HT-29 (cell line): ENCODE measurements at regions not wholly inside any gene's neighbourhood (a gene's known extent, or its start where the extent isn't known, plus 50 kb on each side); places are given as distances from the start of the nearest gene placed in this dataset.
"Not testable (repeated sequence)": the region's sequence is repeated elsewhere in the genome, so short reads cannot be mapped to it uniquely, and the experiment has no call there.

Source experiments
- DNase-seq: peaks from one replicate; pipeline ENCODE4 v3.0.0-alpha.2; 2015; ENCODE audit warnings: low spot score

DNA sequence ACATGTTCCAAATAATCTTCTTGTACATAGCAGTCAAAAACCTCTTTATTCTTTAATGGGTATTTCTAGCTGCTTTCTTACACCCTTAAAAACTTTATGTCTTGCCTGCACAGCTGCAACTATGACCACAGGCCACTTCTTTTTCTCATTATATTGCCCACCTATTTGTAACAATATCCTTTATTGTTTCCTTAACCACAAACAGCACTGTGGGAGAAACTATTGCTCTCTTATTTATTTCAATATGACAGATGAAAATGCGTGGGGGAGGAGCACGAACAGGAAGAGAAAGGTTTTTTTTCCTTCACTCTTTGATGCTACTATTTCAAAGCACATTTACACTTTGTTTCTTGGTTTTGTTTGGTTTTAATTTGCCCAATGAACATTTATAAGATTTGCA is 253.5 kb downstream of the GJA1 start:
- no peak for DNase-seq

DNA sequence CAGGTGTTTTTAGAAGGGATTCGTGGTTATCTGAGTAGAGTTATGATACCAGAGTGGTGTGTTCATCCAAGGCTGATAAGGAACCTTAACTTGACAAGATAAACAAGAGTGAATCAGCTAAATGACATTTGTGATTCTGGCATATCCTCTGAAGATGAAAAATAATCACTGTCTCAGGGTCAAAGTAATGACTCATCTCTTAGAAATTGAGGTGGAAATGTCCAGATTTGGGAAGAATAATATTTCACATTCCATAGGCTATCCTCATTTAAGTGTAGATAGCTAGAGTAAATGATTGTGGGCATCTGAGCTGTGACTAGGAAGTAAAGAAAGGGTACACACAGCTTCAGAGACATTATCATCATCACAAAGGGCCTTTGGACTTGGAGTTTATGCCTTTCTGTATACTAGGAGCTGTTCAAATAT is 255.7 kb downstream of the GJA1 start:
- DNase-seq = no peak

DNA sequence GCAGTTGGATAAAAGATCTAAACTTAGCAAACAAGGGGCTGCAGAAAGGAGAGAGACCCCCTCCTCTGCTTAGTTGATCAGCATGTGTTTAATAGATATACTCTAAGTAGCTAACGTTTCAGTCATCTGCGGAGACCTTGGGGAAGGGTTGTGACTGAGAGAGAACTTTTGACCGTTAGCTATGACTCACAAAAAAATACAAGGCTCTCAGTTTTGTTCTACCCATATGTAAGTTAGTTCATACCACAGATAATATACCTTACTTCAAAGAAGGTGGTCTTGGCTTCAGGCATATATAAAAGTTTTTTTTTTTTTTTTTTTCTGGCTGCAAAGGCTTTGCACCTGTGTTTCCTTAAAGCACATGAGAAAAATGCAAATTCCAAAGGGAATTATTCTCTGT is 258.9 kb downstream of the GJA1 start:
- DNase-seq = no peak

DNA sequence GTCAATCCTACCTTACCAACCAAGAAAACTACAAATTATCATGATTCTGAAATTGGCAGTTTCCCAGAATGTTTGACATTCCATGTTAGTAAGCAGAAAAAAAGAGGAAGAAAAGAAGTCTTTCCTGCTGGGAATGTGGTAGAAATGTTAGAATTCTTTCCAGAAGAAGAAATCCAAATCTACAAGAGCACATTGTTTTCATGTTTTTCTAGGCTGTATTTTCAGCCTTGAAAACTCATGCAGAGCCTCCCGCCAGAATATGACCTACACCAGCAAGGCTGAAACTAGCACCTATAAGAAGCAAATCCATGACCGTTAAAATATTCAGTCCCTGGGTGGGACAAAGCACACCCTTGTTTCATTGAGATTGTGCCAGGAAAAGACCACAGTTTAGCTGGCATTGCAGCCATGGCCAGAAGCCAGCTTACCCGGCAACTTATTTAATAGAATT is 259.4 kb downstream of the GJA1 start:
- no peak for DNase-seq

DNA sequence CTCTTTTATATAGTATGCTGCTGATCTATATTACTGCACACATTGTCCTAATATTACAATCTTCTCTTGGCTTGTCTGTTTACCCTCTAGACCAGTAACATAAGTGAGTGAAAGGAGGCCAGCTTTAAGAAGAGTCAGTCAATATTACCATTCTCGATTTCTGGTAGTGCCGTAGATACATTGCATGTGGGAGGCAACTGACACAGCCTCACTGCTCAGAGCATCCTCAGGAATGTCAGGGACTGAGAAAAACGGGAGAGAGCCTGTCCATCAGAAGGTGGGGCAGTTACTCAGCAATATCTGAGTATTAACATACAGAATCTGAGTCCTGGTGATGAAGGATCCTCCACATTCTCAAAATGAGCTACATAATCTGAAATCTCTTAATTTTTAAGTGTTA is 259.9 kb downstream of the GJA1 start:
- DNase-seq = no peak

DNA sequence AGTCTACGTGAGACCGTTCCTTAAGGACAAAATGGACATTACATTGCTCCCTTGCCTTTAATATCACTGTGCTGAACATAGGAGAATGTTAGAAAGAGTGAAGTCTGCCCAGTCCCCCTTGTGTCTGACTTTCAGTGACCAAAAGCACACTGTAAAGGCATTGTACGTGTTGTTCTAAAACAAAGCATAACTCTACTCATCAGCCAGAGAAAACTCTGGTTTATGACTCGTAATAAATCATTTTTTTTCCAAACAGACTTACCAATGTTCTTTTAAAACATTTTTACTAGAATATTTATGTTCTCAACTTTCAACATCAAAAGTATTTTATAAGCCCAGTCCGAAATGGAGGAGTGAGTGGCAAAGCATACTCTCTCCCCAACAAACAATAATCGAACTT is 262.5 kb downstream of the GJA1 start:
- DNase-seq = no peak

DNA sequence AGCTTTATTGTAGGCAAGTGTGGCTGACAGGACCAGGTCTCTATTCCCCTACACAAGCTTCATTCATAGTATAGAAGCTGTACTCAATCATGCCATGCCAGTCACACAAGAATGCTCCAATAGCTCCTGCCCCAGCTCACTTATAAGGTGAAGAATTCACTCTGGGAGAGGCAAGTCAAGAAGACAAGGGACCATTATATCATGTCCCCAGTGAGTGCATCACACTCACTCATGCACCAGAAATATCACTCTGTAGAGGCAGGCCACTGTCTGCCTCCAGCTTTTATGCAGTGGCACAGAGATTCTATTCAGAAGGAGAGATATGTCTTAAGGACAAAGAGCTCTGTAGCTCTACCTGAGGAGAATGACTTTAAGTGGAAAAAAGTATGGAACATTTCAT is 263.2 kb downstream of the GJA1 start:
- DNase-seq = no peak

DNA sequence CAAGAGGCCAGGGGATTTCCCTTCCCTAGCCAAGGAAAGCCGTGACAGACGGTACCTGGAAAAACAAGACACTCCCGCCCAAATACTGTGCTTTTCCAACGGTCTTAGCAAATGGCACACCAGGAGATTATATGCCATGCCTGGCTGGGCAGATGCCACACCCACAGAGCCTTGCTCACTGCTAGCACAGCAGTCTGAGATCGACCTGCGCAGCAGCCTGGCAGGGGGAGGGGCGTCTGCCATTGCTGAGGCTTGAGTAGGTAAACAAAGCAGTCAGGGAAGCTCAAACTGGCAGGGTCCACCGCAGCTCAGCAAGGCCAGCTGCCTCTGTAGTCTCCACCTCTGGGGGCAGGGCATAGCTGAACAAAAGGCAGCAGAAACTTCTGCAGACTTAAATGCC is 267.7 kb downstream of the GJA1 start:
- DNase-seq = not testable (repeated sequence)

DNA sequence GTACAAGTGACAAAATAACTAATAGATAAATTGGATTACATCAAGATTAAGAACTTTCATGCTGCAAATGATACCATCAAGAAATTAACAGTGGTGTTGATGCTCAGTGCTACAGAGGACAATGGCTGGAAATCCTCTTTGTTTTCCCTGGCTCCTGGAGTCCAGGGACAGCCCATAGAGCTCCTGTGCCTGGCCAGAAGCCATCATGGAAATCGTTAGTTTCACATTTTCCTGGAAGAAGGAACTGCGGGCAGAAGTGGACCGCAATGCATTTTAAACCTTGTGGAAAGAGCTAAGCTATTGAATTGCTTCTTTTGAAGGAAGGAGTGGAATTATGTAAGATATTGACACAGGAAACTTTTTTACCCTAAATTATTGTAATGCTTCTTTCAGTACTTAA is 276.0 kb downstream of the GJA1 start:
- DNase-seq = no peak

DNA sequence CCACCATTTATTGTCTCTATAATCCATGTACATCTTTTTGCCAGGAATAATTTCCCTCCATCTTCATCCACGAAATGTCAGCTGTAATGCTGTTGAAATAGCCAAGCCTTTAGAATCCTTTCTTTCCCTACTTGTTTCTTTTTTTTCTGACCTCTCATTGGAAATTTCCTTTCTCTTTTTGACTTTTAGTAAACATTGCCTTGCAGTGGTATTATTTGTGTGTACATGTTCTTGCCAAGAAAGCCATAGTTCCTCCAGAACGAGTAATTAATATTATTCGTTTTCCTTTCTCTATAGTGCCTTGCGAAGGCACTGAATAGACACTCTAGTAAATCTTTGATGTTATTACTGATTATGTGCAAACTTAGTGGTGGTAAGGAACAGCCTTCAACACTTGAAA is 282.2 kb downstream of the GJA1 start:
- no peak for DNase-seq

DNA sequence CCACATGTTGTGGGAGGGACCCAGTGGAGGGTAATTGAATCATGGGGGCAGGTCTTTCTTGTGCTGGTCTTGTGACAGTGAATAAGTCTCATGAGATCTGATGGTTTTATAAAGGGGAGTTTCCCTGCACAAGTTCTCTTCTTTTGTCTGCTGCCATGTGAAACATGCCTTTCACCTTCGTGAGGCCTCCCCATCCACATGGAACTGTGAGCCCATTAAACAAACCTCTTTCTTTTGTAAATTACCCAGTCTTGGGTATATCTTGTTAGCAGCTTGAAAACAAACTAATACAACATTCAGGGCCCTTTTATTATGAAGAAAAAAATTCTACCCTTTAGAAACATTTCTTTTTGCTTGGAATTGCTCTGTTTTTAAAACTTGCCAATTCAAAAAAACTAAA is 285.4 kb downstream of the GJA1 start:
- DNase-seq = not testable (repeated sequence)

DNA sequence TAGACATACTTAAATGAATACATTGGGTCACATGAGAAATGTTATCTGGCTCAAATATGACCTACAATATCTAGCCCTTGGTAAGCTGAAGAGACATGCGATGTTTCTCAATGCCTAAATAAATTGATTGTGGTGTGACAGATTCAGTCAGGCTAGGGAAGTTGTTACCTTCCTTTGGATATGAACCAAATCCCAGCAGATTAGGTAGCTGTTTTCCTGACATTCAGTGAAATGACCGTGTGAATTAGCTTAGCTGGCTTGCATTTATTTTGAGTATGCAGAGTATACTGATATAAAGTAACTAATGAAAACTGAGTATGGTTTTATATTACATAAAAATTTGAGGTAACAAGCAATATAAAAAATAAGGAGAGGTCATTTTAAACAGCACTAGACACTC is 288.2 kb downstream of the GJA1 start:
- DNase-seq = no peak

DNA sequence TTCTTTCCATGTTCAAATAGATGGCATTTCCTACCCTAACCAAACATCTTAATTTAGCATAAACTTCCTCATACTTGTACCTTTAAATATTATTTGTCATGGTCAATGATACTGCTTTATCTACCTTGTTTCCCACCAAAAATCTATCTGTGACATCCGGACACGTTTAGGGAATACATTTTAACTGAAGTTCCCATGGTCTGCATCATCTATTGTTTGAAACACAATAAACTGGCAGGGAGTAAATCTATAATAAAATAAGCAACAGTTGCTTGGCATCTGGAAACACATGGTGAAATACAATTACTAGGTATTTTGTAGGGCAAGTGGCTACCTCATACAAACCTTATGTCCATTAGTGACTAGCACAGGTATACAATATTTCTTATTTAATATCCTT is 289.1 kb downstream of the GJA1 start:
- no peak for DNase-seq

DNA sequence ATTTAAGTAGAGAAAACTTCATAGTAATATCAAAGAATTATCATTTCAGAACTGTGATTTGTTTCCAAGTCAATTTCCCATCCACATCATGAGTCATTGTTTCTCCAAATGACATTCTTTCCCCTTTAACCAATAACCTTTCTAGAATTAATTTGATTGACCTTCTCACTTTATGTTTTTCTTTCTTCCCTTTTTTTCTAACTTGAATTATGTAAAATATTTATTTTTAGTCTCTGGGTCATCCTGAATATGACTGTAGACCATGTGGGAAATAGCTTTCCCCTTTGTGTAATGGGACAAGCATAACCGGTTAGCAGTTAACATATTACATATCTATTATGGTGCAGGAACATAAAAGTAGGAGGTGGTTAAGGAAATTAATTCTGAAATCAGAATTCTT is 291.1 kb downstream of the GJA1 start:
- DNase-seq = no peak

DNA sequence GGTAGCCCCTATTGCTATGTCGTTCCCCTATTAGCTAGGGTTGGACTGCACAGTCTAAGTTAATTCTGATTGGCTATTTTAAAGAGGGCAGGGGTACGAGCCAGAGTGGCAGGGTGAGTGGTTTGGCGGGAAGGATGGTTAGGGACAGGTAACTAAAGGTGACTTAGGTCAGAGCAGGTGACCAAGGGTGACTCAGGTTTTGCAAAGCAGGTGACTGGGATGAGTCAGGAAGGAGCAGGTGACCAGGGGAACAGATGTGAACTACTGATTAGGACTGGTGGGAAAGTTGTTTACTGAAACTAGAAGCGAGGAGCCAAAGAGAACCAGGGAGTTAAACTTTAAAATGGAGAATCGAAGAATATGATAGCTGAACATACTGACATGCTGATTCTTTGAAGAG is 295.2 kb downstream of the GJA1 start:
- no peak for DNase-seq

DNA sequence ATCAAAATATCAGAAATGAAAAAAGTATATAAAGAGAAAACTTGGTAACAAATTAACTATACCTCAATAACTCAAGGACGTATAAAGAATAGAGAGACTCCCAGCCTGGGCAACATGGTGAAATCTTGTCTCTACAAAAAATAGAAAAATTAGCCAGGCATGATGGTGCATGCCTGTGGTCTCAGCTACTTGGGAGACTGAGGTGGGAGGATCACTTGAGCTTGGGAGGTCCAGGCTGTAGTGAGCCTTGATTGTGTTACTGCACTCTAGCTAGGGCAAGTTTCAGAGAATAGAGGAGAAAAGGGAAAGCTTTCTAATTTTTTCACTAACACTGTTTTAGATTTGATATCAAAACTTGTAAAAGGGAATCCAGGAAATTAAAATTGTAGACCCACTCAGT is 295.9 kb downstream of the GJA1 start:
- no peak for DNase-seq

DNA sequence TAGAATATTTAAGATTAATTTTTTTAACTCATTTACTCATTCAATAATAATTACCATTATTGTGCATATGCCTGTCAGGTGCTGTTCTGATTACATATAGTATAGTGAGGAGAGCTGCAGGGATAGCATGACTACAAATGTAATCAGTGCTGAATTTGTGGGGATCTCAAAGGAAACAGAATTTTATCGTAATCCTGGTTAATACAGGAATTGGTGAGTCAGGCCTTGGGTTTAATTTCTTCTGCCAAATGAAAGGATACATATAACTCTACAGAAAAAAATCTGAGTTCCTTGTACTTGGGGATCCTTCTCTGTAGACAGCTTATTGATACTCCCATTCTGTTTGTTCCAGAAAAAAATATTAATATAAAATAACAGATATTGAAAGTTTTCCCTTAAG is 297.2 kb downstream of the GJA1 start:
- DNase-seq = no peak

DNA sequence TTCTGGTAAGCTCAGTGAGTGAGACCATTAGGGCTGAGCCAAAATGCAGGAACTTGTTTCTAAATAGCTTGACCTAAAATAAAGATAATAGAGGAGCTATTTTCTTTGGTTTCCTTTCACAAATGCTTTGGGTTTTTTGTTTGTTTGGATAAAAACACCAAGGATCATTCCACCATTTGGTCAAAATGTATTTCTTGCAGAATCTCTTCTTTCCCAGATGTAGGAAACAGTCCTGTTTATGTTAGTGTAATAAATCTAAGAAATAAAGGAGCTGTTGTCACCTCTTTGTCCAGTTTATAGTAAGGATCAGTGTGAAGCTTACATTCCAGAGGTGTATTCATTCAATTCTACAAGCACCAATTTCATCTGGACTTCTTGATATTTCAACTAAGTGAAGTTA is 297.8 kb downstream of the GJA1 start:
- no peak for DNase-seq

DNA sequence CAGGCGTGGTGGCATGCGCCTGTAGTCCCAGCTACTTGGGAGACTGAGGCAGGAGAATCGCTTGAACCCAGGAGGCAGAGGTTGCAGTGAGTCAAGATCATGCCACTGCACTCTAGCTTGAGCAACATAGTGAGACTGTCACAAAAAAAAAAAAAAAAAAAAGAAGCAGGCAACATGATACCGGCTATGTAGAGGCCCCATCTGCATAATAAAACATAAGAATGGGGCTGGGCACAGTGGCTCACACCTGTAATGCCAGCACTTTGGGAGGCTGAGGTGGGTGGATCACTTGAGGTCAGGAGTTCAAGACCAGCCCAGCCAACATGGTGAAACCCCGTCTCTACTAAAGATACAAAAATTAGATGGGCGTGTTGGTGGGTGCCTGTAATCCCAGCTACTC is 304.7 kb downstream of the GJA1 start:
- DNase-seq = not testable (repeated sequence)

DNA sequence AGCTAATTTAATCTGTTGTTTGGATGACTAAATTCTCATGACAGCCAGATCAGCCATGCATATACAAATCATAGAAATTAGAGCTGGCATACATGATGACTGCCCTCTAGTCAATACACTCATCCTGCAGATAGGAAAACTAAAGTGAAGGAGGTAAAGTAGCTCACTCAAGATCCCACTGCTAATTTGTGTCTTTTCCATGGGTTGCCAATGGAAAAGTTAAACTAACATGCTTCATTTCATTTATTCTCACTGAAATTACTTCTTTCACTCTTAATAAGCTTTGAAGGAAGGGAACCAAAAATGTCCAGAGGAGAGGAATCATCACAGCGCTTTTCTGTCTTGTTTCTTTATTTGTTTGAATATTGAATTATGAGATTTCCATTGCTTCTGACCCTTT is 308.2 kb downstream of the GJA1 start:
- DNase-seq = no peak

DNA sequence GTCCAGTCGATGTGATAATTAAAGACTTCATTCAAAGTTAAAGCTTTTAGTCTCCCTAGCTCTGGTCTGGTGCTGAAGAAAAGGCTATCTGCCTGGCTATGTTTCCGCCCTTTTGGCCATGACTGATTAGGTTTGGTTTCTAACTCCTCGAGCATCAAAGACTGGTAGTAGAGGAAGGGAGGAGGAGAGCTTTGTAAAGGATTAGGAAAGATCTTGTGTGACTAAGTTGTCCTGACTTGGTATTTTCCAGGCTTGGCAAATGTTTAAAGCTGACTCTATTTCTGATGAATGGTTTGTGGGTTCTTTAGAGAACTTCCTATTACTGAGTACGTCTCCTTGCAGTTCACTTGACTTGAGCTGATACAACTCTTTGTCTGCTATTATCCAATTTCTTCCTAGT is 312.9 kb downstream of the GJA1 start:
- no peak for DNase-seq

DNA sequence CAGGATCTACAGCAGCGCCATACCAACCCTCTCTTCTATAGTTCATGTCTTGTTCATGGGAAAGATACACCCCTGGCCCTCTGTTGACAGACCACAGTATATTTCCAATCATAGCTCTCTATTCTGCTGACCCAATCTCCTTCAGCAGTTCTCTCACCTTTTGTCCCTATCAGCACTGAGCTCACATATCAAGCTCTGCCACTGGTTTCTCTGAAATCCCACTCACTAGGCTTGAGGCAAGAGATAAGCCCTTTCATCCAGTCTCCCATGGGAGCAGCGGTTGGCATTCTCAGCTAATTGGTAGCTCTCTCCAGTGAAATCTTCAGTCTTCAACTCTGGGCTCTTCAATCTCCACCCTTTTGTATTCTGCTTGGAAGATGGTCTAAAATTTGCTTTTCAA is 313.4 kb downstream of the GJA1 start:
- DNase-seq = no peak

DNA sequence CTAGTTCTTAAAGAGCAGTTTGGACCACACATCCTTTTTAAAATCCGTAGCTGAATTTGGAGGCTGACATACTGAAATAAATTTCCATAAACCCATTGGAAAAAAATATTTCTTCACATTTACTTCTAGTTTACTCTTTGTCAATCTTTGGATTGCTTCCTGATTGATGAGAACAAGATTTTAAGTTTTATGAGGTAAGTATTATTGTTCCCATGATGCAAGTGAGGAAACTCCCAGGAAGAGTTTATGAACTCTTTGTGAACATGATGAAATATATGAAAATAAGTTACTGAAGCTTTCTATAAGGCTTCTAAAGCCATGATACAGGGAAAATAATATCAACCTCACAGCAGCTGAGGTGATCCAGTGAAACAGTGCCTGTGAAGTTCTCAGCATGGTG is 320.0 kb downstream of the GJA1 start:
- no peak for DNase-seq

DNA sequence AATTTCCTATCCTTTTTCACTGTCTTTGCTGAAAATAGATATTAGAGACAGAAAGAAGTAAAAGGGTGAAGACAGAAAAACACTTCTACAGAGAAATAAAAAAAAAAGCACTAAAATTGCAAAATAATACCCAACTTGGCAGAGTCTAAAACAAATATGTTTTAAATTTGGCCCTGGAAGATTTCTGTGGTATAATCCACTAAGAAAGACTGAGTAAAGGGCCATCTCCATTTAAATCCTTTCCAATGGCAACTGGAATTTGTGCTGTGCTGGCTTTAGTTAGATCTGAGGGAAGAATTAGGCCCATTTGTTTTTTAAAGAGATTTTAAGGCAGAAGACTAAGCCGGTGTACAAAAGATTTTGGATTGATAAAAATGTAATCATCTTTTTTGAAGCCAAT is 321.2 kb downstream of the GJA1 start:
- DNase-seq = no peak

DNA sequence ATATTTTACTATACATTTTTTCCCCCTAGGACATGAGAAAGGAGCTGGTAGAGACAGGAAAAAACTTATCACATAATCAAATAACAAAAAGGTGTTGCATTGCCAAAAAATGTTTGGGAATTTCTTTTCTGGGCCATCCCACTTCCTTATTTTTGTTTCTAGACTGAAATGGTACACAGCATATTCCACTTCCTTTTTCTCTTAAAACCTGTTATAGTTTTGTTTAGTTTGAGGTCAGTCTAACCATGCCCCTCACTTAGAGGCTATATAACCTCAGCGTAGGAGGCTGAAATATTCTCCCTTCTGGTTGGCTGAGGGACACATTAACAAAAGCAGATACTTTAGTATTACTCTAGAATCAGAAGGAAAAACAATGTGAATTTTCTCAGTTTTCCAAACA is 323.9 kb downstream of the GJA1 start:
- DNase-seq = no peak
